ENCODE measurements at regions not wholly inside any gene's neighbourhood (a gene's known extent, or its start where the extent isn't known, plus 50 kb on each side); places are given as distances from the start of the nearest gene placed in this dataset.
"Not testable (repeated sequence)": the region's sequence is repeated elsewhere in the genome, so short reads cannot be mapped to it uniquely, and the experiment has no call there.

DNA sequence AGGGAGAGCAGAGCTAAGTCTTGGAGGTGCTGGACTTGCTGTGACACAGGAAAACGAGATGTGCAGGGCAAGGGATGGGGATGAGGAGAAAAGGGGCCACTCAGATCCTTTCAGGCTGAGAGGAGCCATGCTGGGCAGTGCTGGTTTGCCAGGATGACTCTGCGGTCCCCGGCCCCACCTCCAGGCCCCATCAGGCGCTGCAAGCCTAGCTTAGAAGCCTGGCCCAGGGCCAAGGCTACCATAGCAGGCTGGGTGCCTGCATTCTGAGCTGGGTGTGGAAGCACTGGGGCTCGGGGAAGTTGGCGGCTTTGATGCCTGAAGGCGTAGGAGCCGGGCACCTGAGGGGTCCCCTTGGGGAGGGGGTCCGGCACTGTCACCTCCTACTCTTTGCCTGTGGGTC lies 341.2 kb upstream of the USP9Y start:
- DNase-seq (ENCODE audit: low read depth), result no peak

DNA sequence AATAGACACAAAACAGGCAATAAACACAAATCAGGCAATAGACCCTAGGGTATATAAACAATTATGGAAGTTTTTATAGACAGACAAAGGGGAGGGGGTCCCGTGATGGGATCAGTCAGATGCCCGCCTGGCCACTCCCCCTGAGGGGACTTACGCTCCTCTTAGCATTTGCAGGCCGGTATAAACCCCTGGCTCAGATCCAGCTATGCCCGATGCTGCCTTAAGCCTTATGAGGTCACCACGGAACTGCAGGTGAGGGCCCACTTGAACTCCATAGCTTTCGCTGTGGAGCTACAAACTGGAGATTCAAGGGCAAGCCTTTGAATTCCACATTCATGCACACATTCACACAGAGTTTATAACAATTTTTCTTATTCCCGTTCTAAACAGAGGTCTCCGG lies 340.5 kb upstream of the USP9Y start:
- no peak for DNase-seq (ENCODE audit: low read depth)

GRCh38 chrY:12365311-12365910 lies 335.6 kb upstream of the USP9Y start:
- no peak for DNase-seq (ENCODE audit: low read depth)

GRCh38 chrY:12374588-12374987 lies 326.4 kb upstream of the USP9Y start:
- DNase-seq (ENCODE audit: low read depth), result not testable (repeated sequence)

- DNase-seq (ENCODE audit: low read depth), result not testable (repeated sequence)
Measured at GRCh38 chrY:12391655-12392559, 309.1 kb upstream of the USP9Y start.

GRCh38 chrY:12393190-12393589 lies 307.8 kb upstream of the USP9Y start:
- no peak for DNase-seq (ENCODE audit: low read depth)

DNA sequence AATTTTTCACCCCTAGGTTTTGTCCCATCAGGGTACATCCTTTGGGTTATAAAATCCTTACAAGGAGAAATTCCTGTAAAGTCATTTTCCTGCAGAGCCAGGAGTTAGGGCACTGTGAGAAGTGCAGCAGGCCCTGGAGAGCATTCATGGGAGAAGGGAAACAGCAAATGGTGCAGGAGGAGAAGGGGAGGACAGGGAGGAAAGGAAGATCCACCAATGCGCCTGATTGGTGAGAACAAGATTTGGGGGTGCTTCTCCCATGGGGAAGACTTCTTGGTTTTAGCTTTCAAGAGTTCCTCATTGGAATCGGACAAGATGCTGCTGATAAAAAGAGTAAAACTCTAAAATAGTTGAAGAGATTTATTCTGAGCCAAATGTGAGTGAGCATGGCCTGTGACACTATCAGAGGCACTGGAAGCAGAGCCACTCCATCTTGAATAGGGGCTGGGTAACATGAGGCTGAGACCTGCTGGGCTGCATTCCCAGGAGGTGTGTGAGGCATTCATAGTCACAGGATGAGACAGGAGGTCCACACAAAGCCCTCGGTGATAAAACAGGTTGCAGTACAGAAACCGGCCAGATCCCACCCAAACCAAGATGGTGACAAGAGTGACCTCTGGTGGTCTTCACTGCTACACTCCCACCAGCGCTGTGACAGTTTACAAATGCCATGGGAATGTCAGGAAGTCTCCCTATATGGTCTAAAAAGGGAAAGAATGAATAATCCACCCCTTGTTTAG lies 305.5 kb upstream of the USP9Y start:
- not testable (repeated sequence) for DNase-seq (ENCODE audit: low read depth)

DNA sequence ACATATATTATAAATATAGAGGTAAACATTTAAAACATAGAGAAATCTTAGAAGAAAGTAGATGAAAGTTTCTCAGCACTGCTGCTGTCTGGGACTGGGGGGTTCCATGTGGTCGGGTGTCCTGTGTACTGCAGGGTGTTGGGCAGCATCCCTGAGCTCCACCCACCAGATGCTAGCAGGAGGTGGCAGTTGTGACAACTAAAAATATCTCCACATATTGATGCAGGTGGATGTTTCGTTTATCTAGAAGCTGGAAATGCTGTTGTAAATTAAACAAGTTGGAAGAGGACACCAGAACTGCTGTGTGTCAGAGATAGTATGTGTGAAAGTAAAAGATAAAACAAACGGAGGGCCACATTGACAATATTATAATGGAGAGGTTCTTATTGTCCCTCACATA lies 297.1 kb upstream of the USP9Y start:
- no peak for DNase-seq (ENCODE audit: low read depth)

- DNase-seq (ENCODE audit: low read depth), result no peak
Measured at GRCh38 chrY:12408236-12408635, 292.8 kb upstream of the USP9Y start.

- DNase-seq (ENCODE audit: low read depth), result no peak
Measured at GRCh38 chrY:12410696-12411095, 290.3 kb upstream of the USP9Y start.

- no peak for DNase-seq (ENCODE audit: low read depth)
Measured at GRCh38 chrY:12421072-12421787, 279.8 kb upstream of the USP9Y start.

GRCh38 chrY:12421788-12422124 lies 279.3 kb upstream of the USP9Y start:
- no peak for DNase-seq (ENCODE audit: low read depth)

DNA sequence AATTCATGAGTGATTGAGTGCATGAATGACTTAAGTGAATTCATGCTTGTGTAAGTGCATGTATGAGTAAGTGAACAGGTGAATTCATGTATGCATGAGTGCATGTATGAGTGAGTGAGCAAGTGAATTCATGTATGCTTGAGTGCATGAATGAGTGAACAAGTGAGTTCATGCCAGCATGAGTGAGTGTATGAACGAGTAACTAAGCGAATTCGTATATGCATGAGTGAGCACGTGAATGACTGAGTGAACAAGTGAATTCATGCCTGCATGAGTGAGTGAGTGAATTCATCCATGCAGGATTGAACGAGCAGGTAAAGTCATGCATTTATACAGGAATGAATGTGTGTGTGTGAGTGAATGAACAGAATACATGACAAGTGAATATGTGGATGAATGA lies 278.5 kb upstream of the USP9Y start:
- no peak for DNase-seq (ENCODE audit: low read depth)

GRCh38 chrY:12423416-12424252 lies 277.4 kb upstream of the USP9Y start:
- DNase-seq (ENCODE audit: low read depth), result no peak

GRCh38 chrY:12425506-12425905 lies 275.5 kb upstream of the USP9Y start:
- DNase-seq (ENCODE audit: low read depth), result no peak

GRCh38 chrY:12427361-12427760 lies 273.7 kb upstream of the USP9Y start:
- no peak for DNase-seq (ENCODE audit: low read depth)

DNA sequence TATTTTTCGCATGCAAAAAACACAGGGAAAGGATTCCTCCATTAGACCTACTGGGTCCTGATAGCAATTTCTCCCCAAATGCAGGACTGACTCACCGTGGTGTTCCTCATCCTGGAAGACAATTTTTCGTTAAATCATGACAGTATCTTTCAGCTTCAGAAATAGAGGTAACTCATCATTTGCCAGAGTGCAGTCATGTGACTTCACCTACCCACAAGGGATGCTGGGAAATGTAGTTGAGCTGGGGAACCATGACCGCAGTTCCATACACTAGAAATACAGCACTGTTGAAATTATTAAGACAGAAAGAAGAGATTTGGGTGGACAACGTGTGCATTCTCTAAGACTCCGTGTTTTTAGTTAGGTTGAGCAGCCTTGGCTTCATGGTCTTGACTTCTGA lies 269.5 kb upstream of the USP9Y start:
- no peak for DNase-seq (ENCODE audit: low read depth)

- DNase-seq (ENCODE audit: low read depth), result not testable (repeated sequence)
Measured at GRCh38 chrY:12438823-12439222, 262.2 kb upstream of the USP9Y start.

DNA sequence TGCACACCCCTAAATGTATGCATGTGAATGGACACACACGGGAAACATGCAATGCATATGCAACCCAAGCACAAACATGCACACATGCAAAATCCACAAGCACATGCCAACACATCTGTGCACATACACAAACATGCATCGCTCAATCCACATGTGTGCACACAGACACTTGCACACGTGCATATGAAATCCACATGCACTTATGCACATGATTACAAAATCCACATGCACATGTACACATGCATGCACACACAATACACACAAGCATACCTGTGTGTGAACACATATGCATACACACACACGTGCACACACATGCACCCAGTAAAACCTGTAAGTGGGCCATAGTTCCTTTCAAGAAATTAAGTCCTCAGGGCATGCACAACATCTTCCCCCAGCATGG lies 256.8 kb upstream of the USP9Y start:
- DNase-seq (ENCODE audit: low read depth), result no peak

- DNase-seq (ENCODE audit: low read depth), result peak; percentile 14
Measured at GRCh38 chrY:12446486-12447265, 254.4 kb upstream of the USP9Y start.

Measured in M059J (cell line).